GM21381 (cell line): ENCODE measurements at regions not wholly inside any gene's neighbourhood (a gene's known extent, or its start where the extent isn't known, plus 50 kb on each side); places are given as distances from the start of the nearest gene placed in this dataset.
"Not testable (repeated sequence)": the region's sequence is repeated elsewhere in the genome, so short reads cannot be mapped to it uniquely, and the experiment has no call there.

Experiments used
- ATAC-seq: cut with Tn5 transposase; IDR thresholded peaks from one replicate; pipeline ENCODE4 v1.9.1; 2021; ENCODE audit warnings: mild to moderate bottlenecking, moderate library complexity; ENCODE audit not compliant: unreplicated experiment

GRCh38 chr1:30533796-30534550 is 189.4 kb downstream of the MATN1 start:
- no peak for ATAC-seq

GRCh38 chr1:30533141-30533540 is 190.2 kb downstream of the MATN1 start:
- ATAC-seq, result no peak

- ATAC-seq, result no peak
These were observed 190.8 kb downstream of the MATN1 start for GRCh38 chr1:30532621-30533020.

- ATAC-seq, result no peak
These were observed 195.8 kb downstream of the MATN1 start for GRCh38 chr1:30527511-30528140.

- no peak for ATAC-seq
These were observed 196.6 kb downstream of the MATN1 start for GRCh38 chr1:30526652-30527345.

GRCh38 chr1:30525971-30526651 is 197.3 kb downstream of the MATN1 start:
- ATAC-seq, result no peak

GRCh38 chr1:30525631-30525970 is 197.8 kb downstream of the MATN1 start:
- ATAC-seq, result no peak

- no peak for ATAC-seq
These were observed 198.4 kb downstream of the MATN1 start for GRCh38 chr1:30524840-30525617.

- not testable (repeated sequence) for ATAC-seq
These were observed 199.3 kb downstream of the MATN1 start for GRCh38 chr1:30524025-30524555.

GRCh38 chr1:30523055-30524020 is 200.0 kb downstream of the MATN1 start:
- ATAC-seq, result no peak

- ATAC-seq, result no peak
These were observed 201.1 kb downstream of the MATN1 start for GRCh38 chr1:30522031-30523004.

GRCh38 chr1:30521261-30521865 is 202.0 kb downstream of the MATN1 start:
- ATAC-seq, result no peak

- no peak for ATAC-seq
These were observed 202.9 kb downstream of the MATN1 start for GRCh38 chr1:30520476-30520875.

- no peak for ATAC-seq
These were observed 204.1 kb downstream of the MATN1 start for GRCh38 chr1:30519201-30519763.

- no peak for ATAC-seq
These were observed 204.7 kb downstream of the MATN1 start for GRCh38 chr1:30518696-30519095.

- no peak for ATAC-seq
These were observed 205.2 kb downstream of the MATN1 start for GRCh38 chr1:30518186-30518585.

GRCh38 chr1:30517666-30518065 is 205.7 kb downstream of the MATN1 start:
- not testable (repeated sequence) for ATAC-seq
